T-cell (primary cell): ENCODE measurements at regions not wholly inside any gene's neighbourhood (a gene's known extent, or its start where the extent isn't known, plus 50 kb on each side); places are given as distances from the start of the nearest gene placed in this dataset.

ENCODE experiments used
- ATAC-seq, 4 experiments: fragments of 200-7000 bp in 3 of 4; fragments of 150-1000 bp in 1 of 4; cut with Tn5 transposase; replicated peaks in 1 of 4; 1 replicate in 3 of 4; 2 replicates in 1 of 4; pipeline ENCODE4 v1.10.0; 2021; ENCODE audit warnings: moderate library complexity in 3 of 4, mild to moderate bottlenecking in 2 of 4, moderate number of reproducible peaks in 1 of 4
- CTCF ChIA-PET, 2 donors: fragments of 300-600 bp; sonication (Branson Sonifier 250); formaldehyde crosslinking; loops; one replicate each; lab custom pipeline; 2022; ENCODE audit warnings: antibody characterized with exemption in 2 of 2; lab: Charles Lee
- POLR2A ChIA-PET, 2 donors: fragments of 300-600 bp; sonication (Branson Sonifier 250); formaldehyde crosslinking; loops; one replicate each; lab custom pipeline; 2022; ENCODE audit warnings: antibody characterized with exemption in 2 of 2; lab: Charles Lee
- DNase-seq, 35 experiments: peaks; one replicate each; pipeline versions ENCODE4 v3.0.0 to v3.0.0-alpha.2; 2013 to 2023
- H3K27ac ChIP-seq: one replicate; pipeline ENCODE4 v1.5.1; 2013; ENCODE audit warnings: low read length
- H3K27me3 ChIP-seq, 2 experiments: replicated peaks in 1 of 2; 1 replicate in 1 of 2; 2 replicates in 1 of 2; pipeline versions ENCODE4 v1.6.1 to v1.7.0; 2013; ENCODE audit warnings: low read length in 1 of 2, mixed read lengths in 1 of 2; ENCODE audit not compliant: control insufficient read depth in 2 of 2, insufficient read depth in 2 of 2; ENCODE audit errors: extremely low read depth in 1 of 2
- H3K36me3 ChIP-seq, 2 donors: 1 replicate in 1 of 2; 2 replicates in 1 of 2; pipeline versions ENCODE4 v1.6.1 to v1.7.0; 2013; ENCODE audit warnings: low read length in 1 of 2; ENCODE audit not compliant: control insufficient read depth in 2 of 2, insufficient read depth in 1 of 2; ENCODE audit errors: extremely low read depth in 1 of 2
- H3K4me1 ChIP-seq, 2 experiments: 1 replicate in 1 of 2; 2 replicates in 1 of 2; pipeline versions ENCODE4 v1.6.1 to v1.7.0; 2013; ENCODE audit warnings: low read length in 2 of 2, mixed read lengths in 1 of 2; ENCODE audit not compliant: insufficient read depth in 2 of 2, control insufficient read depth in 1 of 2; ENCODE audit errors: extremely low read depth in 1 of 2
- H3K4me3 ChIP-seq, 2 donors: 1 replicate in 1 of 2; 2 replicates in 1 of 2; pipeline versions ENCODE4 v1.5.1 to v1.7.0; 2013; ENCODE audit warnings: mild to moderate bottlenecking in 2 of 2, low read length in 1 of 2, moderate library complexity in 1 of 2; ENCODE audit not compliant: control insufficient read depth in 1 of 2; ENCODE audit errors: extremely low read depth in 1 of 2
- H3K9me3 ChIP-seq: 2 replicates; pipeline ENCODE4 v1.7.0; 2013
- H3K27ac Mint-ChIP-seq, 2 donors: one replicate each; pipeline ENCODE4 v1.8.0; 2020 to 2021; ENCODE audit warnings: mild to moderate bottlenecking in 2 of 2, mixed read lengths in 2 of 2
- H3K27me3 Mint-ChIP-seq, 2 donors: one replicate each; pipeline ENCODE4 v1.8.0; 2021 to 2022; ENCODE audit warnings: mixed read lengths in 2 of 2
- H3K36me3 Mint-ChIP-seq: one replicate; pipeline ENCODE4 v1.8.0; 2021; ENCODE audit warnings: mixed read lengths
- H3K4me1 Mint-ChIP-seq, 3 donors: one replicate each; pipeline ENCODE4 v1.8.0; 2020 to 2022; ENCODE audit warnings: mixed read lengths in 3 of 3, mild to moderate bottlenecking in 1 of 3
- H3K4me3 Mint-ChIP-seq, 3 donors: one replicate each; pipeline ENCODE4 v1.8.0; 2020 to 2022; ENCODE audit warnings: mild to moderate bottlenecking in 3 of 3, mixed read lengths in 3 of 3, moderate library complexity in 3 of 3
- H3K9me3 Mint-ChIP-seq, 3 donors: one replicate each; pipeline ENCODE4 v1.8.0; 2020 to 2022; ENCODE audit warnings: mixed read lengths in 3 of 3
- WGBS: methylation state at CpG from one replicate; pipeline ENCODE4 v1.1.5; 2013; ENCODE audit warnings: missing lambda C conversion rate; ENCODE audit not compliant: insufficient coverage; 5-methylcytosine and 5-hydroxymethylcytosine counted together

- ChIA-PET CTCF (no interaction called here), POLR2A (no interaction called here)
- Histone ChIP-seq H3K36me3 (no peaks in the 10 kb centered on the region), H3K9me3 (no peaks in the 10 kb centered on the region), H3K4me3 (no peak overlapping the region), H3K4me1 (no peaks in the 10 kb centered on the region), H3K27ac (no peak overlapping the region), H3K27me3 (peaks cover 0 to 3% of the 10 kb centered on the region in 2 experiments)
- Mint-ChIP-seq H3K27ac (no peak overlapping the region), H3K4me3 (no peak overlapping the region), H3K9me3 (no peaks in the 10 kb centered on the region), H3K36me3 (peaks cover 8% of the 10 kb centered on the region), H3K27me3 (no peaks in the 10 kb centered on the region), H3K4me1 (no peaks in the 10 kb centered on the region)
- 100% methylated on average over 2 of the region's 4 CpGs for WGBS
- DNase-seq (no peak), ATAC-seq (no peak)
Measured at GRCh38 chr7:35747611-35748010, 52.7 kb upstream of the HERPUD2 start.

- ATAC-seq: no peak
- H3K9me3 Mint-ChIP-seq: no peaks in the 10 kb centered on the region
Measured at GRCh38 chr7:35748371-35748770, 52.5 kb upstream of the SEPTIN7 start.

GRCh38 chr7:35749556-35749955 lies 51.3 kb upstream of the SEPTIN7 start:
- Histone ChIP-seq H3K27me3 (peaks cover 0 to 3% of the 10 kb centered on the region in 2 experiments), H3K36me3 (no peaks in the 10 kb centered on the region), H3K4me1 (no peaks in the 10 kb centered on the region), H3K9me3 (no peaks in the 10 kb centered on the region), H3K4me3 (no peak overlapping the region), H3K27ac (no peak overlapping the region)
- no peaks in the 10 kb centered on the region for H3K4me1 Mint-ChIP-seq
- H3K27me3 Mint-ChIP-seq: no peaks in the 10 kb centered on the region
- H3K4me3 Mint-ChIP-seq: no peak overlapping the region
- 60% methylated on average over 1 of the region's 2 CpGs for WGBS
- H3K27ac Mint-ChIP-seq: no peak overlapping the region
- ATAC-seq: no peak
- CTCF ChIA-PET: no interaction called here
- POLR2A ChIA-PET: no interaction called here
- H3K36me3 Mint-ChIP-seq: peaks cover 3% of the 10 kb centered on the region
- DNase-seq: no peak
- no peaks in the 10 kb centered on the region for H3K9me3 Mint-ChIP-seq

More at GRCh38 chr7:35748371-35748770, 52.5 kb upstream of the SEPTIN7 start:
- H3K4me3 Mint-ChIP-seq: no peak overlapping the region
- no peak for DNase-seq
- Histone ChIP-seq H3K27ac (no peak overlapping the region), H3K4me1 (no peaks in the 10 kb centered on the region), H3K4me3 (no peak overlapping the region), H3K9me3 (no peaks in the 10 kb centered on the region), H3K27me3 (peaks cover 0 to 3% of the 10 kb centered on the region in 2 experiments), H3K36me3 (no peaks in the 10 kb centered on the region)
- no CpG with 5 or more reads among the region's 1 CpG for WGBS
- ChIA-PET CTCF (no interaction called here), POLR2A (interaction anchor here in 1 of 2 donors (1.1 kb wide), 1 partner anchor 30 kb away, joined by 4 read pairs; no protein-coding TSS in a partner anchor)
- H3K27me3 Mint-ChIP-seq: no peaks in the 10 kb centered on the region
- no peak overlapping the region for H3K27ac Mint-ChIP-seq
- peaks cover 8% of the 10 kb centered on the region for H3K36me3 Mint-ChIP-seq
- H3K4me1 Mint-ChIP-seq: no peaks in the 10 kb centered on the region
